Panc1 (cell line): ENCODE measurements at regions not wholly inside any gene's neighbourhood (a gene's known extent, or its start where the extent isn't known, plus 50 kb on each side); places are given as distances from the start of the nearest gene placed in this dataset.

Experiments used
- POLR2AphosphoS5 ChIP-seq: IDR thresholded peaks from 2 replicates; pipeline ENCODE4 v1.6.1; 2012; ENCODE audit warnings: mild to moderate bottlenecking, low read depth, low read length, moderate library complexity
- SIN3A ChIP-seq: IDR thresholded peaks from 2 replicates; pipeline ENCODE4 v1.6.1; 2012; ENCODE audit warnings: low read depth, mild to moderate bottlenecking, low read length, moderate library complexity, borderline replicate concordance; ENCODE audit not compliant: insufficient read depth
- TCF7L2 ChIP-seq: IDR thresholded peaks from 2 replicates; pipeline ENCODE4 v1.6.1; 2011; ENCODE audit warnings: mild to moderate bottlenecking, low read depth, low read length, inconsistent platforms
- TF ChIP-seq, protein P1 (sequence below): fragments of 450-650 bp; IDR thresholded peaks from 2 replicates; pipeline ENCODE4 v1.5.1; 2017; ENCODE audit warnings: mild to moderate bottlenecking
- TF ChIP-seq, protein P2 (sequence below), 2 experiments: IDR thresholded peaks; 2 replicates each; pipeline ENCODE4 v1.6.1; 2011 to 2012; ENCODE audit warnings: low read depth in 2 of 2, control low read depth in 1 of 2, low read length in 1 of 2, mild to moderate bottlenecking in 1 of 2, moderate library complexity in 1 of 2; ENCODE audit not compliant: insufficient read depth in 1 of 2

DNA sequence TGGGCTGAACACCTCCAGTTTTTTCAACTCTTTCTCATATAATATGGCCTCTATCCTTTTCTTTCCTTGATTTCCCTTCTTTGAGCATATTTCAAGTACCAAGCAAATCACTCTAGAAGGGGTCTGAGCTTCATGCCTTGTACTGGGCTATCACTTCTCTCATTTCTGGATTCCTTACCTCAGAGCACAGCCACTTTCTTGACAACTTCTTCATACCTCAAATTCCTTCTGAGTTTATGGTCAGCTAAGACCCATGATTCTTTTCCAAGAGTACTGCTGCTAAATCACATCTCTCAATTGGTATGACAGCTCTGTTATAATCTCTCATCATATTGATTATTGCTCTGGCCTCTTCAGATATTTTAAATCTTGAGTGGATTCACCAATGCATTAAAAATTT, 224.8 kb upstream of the ZBED5 start:
- TF ChIP-seq, protein P1, sequence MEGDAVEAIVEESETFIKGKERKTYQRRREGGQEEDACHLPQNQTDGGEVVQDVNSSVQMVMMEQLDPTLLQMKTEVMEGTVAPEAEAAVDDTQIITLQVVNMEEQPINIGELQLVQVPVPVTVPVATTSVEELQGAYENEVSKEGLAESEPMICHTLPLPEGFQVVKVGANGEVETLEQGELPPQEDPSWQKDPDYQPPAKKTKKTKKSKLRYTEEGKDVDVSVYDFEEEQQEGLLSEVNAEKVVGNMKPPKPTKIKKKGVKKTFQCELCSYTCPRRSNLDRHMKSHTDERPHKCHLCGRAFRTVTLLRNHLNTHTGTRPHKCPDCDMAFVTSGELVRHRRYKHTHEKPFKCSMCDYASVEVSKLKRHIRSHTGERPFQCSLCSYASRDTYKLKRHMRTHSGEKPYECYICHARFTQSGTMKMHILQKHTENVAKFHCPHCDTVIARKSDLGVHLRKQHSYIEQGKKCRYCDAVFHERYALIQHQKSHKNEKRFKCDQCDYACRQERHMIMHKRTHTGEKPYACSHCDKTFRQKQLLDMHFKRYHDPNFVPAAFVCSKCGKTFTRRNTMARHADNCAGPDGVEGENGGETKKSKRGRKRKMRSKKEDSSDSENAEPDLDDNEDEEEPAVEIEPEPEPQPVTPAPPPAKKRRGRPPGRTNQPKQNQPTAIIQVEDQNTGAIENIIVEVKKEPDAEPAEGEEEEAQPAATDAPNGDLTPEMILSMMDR: no peak
- TF ChIP-seq POLR2AphosphoS5 (no peak), SIN3A (no peak), TCF7L2 (no peak)
- TF ChIP-seq, protein P2, sequence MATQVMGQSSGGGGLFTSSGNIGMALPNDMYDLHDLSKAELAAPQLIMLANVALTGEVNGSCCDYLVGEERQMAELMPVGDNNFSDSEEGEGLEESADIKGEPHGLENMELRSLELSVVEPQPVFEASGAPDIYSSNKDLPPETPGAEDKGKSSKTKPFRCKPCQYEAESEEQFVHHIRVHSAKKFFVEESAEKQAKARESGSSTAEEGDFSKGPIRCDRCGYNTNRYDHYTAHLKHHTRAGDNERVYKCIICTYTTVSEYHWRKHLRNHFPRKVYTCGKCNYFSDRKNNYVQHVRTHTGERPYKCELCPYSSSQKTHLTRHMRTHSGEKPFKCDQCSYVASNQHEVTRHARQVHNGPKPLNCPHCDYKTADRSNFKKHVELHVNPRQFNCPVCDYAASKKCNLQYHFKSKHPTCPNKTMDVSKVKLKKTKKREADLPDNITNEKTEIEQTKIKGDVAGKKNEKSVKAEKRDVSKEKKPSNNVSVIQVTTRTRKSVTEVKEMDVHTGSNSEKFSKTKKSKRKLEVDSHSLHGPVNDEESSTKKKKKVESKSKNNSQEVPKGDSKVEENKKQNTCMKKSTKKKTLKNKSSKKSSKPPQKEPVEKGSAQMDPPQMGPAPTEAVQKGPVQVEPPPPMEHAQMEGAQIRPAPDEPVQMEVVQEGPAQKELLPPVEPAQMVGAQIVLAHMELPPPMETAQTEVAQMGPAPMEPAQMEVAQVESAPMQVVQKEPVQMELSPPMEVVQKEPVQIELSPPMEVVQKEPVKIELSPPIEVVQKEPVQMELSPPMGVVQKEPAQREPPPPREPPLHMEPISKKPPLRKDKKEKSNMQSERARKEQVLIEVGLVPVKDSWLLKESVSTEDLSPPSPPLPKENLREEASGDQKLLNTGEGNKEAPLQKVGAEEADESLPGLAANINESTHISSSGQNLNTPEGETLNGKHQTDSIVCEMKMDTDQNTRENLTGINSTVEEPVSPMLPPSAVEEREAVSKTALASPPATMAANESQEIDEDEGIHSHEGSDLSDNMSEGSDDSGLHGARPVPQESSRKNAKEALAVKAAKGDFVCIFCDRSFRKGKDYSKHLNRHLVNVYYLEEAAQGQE (IDR thresholded peaks at IDR 0.05; ENCODE audit: insufficient read depth in 1 of 2, low read depth in 2 of 2, low read length in 1 of 2): no peak
